Lung microvascular endothelial cell (primary cell): ENCODE measurements at regions not wholly inside any gene's neighbourhood (a gene's known extent, or its start where the extent isn't known, plus 50 kb on each side); places are given as distances from the start of the nearest gene placed in this dataset.

Source experiments
- DNase-seq, 2 donors: peaks; one replicate each; pipeline versions ENCODE4 v3.0.0 to v3.0.0-alpha.2; 2010; ENCODE audit warnings: low read depth in 2 of 2

GRCh38 chr3:6504347-6504746 lies 356.6 kb upstream of the GRM7 start:
- no peak for DNase-seq

- no peak for DNase-seq
Observed at GRCh38 chr3:6504834-6505233, 356.1 kb upstream of the GRM7 start.

- no peak for DNase-seq
Observed at GRCh38 chr3:6508410-6508759, 352.5 kb upstream of the GRM7 start.

DNA sequence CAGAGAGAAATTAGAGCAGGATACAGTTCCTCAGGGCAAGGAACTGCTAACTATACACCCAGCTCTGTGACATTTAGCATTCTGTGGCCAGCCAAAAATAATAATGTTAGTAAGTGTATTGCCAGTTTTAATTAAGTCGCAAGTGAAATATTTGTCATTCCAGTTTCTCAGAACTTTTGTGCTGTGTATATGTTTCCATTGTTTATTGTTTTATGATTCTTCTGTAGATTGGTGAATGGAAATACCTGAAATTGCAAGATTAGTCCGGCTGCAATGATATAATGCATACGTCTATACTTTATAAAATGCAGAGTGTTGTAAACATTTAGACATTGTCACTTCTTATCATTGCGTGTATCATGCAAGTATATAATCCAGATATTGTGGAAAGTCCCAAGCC lies 351.3 kb upstream of the GRM7 start:
- DNase-seq = no peak

GRCh38 chr3:6510713-6511112 lies 350.2 kb upstream of the GRM7 start:
- DNase-seq = no peak

DNA sequence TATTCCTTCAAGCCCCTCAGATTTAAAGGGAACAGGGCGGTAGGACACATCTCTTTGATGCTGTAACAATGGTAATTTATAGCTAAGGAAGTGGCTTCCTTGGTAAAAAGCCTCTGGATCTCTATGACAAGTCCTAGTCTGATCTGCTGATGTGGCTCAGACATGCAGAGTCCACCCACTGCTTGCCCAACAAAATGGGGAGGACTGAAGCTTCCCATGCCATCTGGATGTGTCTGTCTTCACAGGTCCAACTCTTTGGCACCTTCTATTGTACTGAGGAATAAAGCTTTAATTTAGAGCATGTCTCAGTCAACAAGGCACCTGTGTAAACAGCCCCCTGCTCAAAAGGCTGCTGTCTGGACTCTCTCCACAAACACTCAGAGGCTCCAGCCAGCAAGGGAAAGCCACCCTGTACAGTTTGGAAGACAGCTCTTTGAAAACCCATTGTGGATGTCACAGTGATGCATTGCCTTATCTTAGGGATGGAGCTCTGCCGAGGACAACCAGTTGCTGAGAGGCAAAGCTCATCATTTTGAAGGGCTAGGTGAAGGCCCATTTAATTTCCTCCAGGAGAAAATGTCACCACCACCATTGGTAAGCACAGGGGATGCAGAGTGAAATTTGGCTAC lies 348.6 kb upstream of the GRM7 start:
- no peak for DNase-seq

- DNase-seq = no peak
Observed at GRCh38 chr3:6516143-6516542, 344.8 kb upstream of the GRM7 start.

DNA sequence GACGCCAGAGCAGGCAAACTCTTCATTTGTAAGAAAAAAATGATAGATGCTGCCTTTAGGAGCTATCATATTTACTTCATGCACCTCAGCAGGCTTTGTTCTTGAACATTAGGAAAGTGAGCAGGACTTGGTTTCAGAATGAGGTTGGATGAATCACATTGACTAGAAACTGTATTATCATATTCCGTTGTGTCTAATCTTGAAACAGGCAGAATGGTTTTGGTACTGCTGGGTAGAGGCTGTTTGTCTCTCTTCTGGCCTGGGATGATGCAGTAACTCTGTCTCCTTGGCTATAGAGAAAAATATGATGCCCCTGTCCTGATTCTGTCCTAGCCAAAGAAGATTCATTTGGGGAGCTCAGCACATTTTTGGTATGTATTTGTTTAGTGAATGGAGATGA lies 344.2 kb upstream of the GRM7 start:
- DNase-seq = no peak

DNA sequence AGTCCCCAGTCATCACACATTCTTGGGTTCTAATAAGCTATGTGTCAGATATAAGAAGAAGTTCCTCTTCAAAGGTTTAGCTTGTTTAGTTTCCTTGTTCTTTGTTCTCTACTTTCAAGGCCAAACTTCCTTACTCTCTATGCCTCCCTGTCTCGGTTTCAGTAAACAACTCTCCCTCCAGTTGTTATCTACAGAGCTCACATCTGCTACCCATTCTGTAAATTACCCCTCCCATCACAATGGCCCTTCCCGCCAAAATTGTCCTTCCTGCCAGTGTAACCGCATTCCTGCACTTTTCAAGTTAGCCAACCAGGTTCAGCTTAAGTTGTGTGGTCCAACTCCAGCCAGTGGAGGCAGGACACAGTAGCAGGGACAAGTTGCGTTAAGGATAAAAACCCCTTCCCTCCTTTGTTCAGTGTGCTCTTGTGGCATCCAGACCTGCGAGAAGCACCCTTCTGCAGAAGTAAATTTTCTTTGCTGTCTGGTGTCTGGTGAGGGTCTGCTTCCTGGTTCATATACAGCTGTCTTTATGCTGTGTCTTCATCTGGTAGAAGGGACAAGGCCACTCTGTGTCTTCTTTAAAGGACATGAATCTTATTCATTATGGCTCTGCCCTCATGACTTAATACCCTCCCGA lies 342.1 kb upstream of the GRM7 start:
- DNase-seq = no peak

GRCh38 chr3:6521369-6522113 lies 339.4 kb upstream of the GRM7 start:
- no peak for DNase-seq

DNA sequence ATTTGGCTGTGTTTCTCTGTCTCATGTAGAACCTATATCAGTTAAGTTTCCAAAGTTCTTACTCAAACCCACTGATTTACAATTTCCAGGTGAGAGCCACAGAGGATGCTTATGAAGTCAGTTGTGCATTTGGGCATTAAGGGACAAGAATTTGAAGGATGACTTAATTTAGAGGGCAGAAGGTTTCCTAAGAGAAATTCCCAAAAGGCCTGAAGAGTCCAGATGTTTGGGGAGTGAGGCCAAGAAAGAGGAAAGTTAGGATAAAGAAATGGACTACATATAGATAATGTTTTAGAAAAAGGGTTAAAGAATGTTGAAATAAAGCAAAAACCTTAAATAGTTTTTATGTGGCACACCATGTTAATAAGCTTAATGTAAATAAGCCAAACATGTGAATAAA lies 338.7 kb upstream of the GRM7 start:
- DNase-seq = no peak

- DNase-seq = no peak
Observed at GRCh38 chr3:6523043-6523442, 337.9 kb upstream of the GRM7 start.

DNA sequence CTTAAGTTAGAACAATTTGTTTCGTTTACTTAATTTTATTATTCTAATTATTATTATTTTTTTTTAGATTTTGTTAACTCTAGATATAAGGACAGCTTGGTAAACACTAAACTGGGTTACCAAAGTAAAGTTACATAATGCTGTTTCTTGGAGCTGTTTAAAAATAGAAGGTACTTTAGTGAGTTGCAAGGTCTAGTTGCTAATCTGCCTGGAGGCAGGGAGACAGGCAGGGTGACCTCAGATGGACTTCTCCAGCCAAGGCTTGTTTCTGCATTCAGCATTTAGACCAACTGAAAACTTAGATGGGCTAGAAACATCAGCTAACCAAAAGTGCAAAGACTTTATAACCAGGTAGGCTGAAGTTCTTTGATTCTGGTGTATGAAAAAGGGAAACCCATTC lies 336.4 kb upstream of the GRM7 start:
- no peak for DNase-seq

GRCh38 chr3:6526321-6526720 lies 334.6 kb upstream of the GRM7 start:
- no peak for DNase-seq

DNA sequence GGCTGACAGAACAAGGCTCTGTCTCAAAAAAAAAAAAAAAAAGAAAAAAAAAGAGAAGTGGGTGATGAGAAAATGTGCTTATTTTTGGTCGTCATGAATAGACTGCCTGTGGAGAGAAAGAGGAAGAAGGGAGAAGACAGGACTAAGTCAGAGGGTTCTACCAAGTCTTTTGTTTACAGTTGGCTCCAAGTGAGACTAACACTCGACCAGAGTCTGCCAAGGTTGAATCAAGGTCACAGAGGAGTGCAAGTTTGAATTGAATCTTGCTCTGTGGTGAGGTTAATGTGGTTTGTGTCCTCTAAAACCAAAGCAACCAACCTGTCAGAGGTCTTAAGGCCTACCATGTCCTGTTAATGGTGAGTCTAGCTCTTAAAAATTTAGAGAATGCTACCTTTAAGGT lies 334.1 kb upstream of the GRM7 start:
- DNase-seq = no peak

DNA sequence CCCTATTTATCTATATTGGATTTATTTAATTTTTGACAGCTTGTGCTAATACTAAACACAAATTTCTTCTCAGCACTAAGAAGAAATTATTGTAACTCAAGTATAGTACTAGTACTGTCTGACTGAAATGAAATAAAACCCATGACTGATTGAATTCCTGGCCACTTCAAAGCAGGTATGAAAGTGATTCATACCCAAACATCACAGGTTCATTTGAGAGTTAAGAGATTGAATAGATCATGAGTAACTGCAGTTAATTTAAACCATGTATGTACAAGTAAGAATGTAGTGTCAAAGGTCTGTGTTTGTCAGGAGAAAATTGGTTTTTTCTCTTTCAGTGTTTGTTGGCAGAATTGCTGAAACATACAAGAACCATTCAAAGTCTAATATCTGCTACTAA lies 332.0 kb upstream of the GRM7 start:
- no peak for DNase-seq

DNA sequence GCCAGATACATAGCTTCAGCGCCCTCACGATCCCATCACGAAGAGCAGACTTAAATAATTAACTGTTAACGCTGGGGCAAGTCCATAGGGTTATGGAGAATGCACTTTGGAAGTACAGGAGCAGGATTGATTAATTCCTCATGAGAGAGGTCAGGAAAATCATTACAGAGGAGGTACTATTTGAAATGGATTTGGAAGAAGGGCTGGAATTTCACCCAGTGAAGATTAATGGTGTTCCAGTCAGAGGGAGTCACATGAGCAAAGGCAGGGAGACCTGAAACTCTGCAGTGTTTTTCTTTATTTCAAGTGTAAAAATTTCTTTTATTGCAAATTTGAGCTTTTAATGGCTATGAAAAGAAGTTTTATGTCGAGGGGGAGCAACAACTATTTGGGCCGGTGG lies 329.8 kb upstream of the GRM7 start:
- no peak for DNase-seq

- DNase-seq = no peak
Observed at GRCh38 chr3:6532101-6532500, 328.8 kb upstream of the GRM7 start.

DNA sequence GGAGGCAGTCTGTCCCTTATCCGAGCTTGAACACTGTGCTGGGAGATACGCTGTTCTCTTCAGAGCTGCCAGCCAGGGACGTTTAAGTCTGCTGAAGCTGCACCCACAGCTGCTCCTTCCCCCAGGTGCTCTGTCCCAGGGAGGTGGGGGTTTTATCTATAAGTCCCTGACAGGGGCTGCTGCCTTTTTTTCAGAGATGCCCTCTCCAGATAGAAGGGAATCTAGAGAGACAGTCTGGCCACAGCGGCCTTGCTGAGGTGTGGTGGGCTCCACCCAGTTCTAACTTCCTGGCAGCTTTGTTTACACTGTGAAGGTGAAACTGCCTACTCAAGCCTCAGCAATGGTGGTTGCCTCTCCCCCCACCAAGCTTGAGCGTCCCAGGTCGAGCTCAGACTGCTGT lies 319.9 kb upstream of the GRM7 start:
- no peak for DNase-seq

DNA sequence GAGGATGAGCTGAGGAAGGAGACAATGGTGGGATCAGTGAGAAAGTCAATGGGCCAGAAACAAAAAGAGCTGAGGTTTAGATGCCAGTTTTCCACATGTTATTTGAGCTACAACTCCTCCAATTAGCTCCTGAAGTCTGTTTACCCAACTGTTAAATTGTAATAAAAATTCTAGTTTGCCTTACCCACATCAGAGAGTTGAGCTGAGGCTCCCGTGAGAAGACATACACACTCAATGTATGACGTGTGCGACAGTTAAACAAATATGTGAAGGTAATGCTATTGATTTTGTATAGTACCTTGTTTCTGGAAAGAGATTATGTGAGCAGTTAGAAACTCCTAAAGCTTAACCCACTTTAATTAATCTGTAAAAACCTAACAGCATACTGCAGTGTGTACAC lies 318.1 kb upstream of the GRM7 start:
- no peak for DNase-seq

GRCh38 chr3:6549296-6549695 lies 311.6 kb upstream of the GRM7 start:
- DNase-seq = no peak

DNA sequence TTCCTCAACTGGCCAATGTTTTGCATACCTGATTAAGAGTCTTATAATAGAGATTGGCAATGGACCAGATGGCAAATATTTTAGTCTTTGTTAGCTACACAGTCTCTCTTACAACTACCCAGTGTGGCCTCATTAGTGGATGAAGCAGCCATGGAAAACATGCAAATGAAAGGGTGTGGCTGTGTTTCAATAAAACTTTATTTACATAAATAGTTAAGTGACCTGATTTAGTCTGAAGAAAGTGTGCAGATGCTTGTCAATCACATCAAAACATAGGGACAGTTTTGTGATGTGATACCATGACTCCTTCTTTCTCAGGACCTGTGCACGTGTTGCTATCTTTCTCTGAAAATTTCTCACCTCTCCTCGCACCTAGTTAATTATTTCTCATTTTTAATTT lies 309.8 kb upstream of the GRM7 start:
- DNase-seq = no peak

- DNase-seq = no peak
Observed at GRCh38 chr3:6560259-6560658, 300.7 kb upstream of the GRM7 start.
